Stimulated activated CD4-positive, alpha-beta T cell treated with anti-CD3 and anti-CD28 coated beads, Interleukin-2, amount 100 ng/mL, for 48 hours (primary cell): ENCODE measurements at regions not wholly inside any gene's neighbourhood (a gene's known extent, or its start where the extent isn't known, plus 50 kb on each side); places are given as distances from the start of the nearest gene placed in this dataset.

Source experiments
- DNase-seq, 2 donors: peaks; one replicate each; pipeline ENCODE4 v3.0.0-alpha.2; 2020

- no peak for DNase-seq
Observed at GRCh38 chr15:96390986-96391385, 60.5 kb downstream of the NR2F2 start.

- no peak for DNase-seq
Observed at GRCh38 chr15:96392380-96393208, 62.1 kb downstream of the NR2F2 start.

GRCh38 chr15:96393209-96393513 lies 62.7 kb downstream of the NR2F2 start:
- DNase-seq = no peak

GRCh38 chr15:96395687-96396086 lies 65.2 kb downstream of the NR2F2 start:
- no peak for DNase-seq

GRCh38 chr15:96398776-96399175 lies 68.3 kb downstream of the NR2F2 start:
- no peak for DNase-seq

GRCh38 chr15:96402403-96402802 lies 71.9 kb downstream of the NR2F2 start:
- DNase-seq = no peak

GRCh38 chr15:96403071-96403470 lies 72.6 kb downstream of the NR2F2 start:
- DNase-seq = no peak

- no peak for DNase-seq
Observed at GRCh38 chr15:96403932-96404331, 73.4 kb downstream of the NR2F2 start.

GRCh38 chr15:96404560-96404959 lies 74.1 kb downstream of the NR2F2 start:
- no peak for DNase-seq

- DNase-seq = no peak
Observed at GRCh38 chr15:96406291-96406690, 75.8 kb downstream of the NR2F2 start.

- no peak for DNase-seq
Observed at GRCh38 chr15:96406701-96407100, 76.2 kb downstream of the NR2F2 start.

- no peak for DNase-seq
Observed at GRCh38 chr15:96407482-96407881, 77.0 kb downstream of the NR2F2 start.

- DNase-seq = no peak
Observed at GRCh38 chr15:96408591-96409183, 78.2 kb downstream of the NR2F2 start.

GRCh38 chr15:96409215-96410138 lies 79.0 kb downstream of the NR2F2 start:
- no peak for DNase-seq

- DNase-seq = no peak
Observed at GRCh38 chr15:96410175-96411055, 79.9 kb downstream of the NR2F2 start.

- DNase-seq = no peak
Observed at GRCh38 chr15:96411056-96412031, 80.8 kb downstream of the NR2F2 start.

- DNase-seq = no peak
Observed at GRCh38 chr15:96412045-96412905, 81.8 kb downstream of the NR2F2 start.

GRCh38 chr15:96412906-96413231 lies 82.4 kb downstream of the NR2F2 start:
- no peak for DNase-seq

GRCh38 chr15:96413657-96414056 lies 83.2 kb downstream of the NR2F2 start:
- no peak for DNase-seq

GRCh38 chr15:96414875-96415274 lies 84.4 kb downstream of the NR2F2 start:
- DNase-seq = no peak
